D721Med (cell line): ENCODE measurements at regions not wholly inside any gene's neighbourhood (a gene's known extent, or its start where the extent isn't known, plus 50 kb on each side); places are given as distances from the start of the nearest gene placed in this dataset.

Source experiments
- DNase-seq: peaks from one replicate; pipeline ENCODE4 v3.0.0; 2011; ENCODE audit warnings: low spot score; ENCODE audit not compliant: insufficient read length
- FAIRE-seq: peaks from 2 replicates; lab custom pipeline; 2011; peaks lifted over from hg19 to GRCh38; lab: Jason Lieb, UNC
- TF ChIP-seq, protein P1 (sequence below): IDR thresholded peaks from 2 replicates; pipeline ENCODE4 v1.5.1; 2012; ENCODE audit warnings: mild to moderate bottlenecking, control low read depth; ENCODE audit not compliant: insufficient read depth; ENCODE audit errors: missing control alignments

DNA sequence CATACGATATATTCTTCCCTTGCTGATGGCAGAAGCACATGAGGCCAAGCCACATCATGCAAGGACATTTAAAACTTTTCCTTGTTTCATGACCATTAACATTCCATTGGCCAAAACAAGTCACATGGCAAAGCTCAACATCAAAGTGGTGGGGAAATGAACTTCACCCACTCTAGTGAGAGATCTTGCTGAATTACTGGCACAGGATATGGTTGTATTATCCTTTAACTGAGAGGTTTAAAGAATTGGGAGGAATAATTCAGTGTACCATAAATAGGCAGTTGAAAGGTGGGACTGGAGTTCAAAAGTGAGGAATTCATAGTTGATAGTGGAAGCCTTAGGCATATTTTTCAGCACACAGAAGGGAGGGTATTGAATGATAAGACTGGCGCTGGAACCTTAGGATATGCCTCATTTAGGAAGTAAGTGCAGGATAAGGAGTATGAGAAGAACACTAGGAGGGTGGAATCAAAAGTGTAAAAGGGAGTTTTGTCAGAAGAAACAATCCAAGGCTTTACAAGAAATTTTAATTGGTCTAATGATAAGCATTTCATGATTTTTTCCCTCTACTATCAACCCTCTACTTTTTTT lies 398.8 kb downstream of the C12orf75 start:
- TF ChIP-seq, protein P1, sequence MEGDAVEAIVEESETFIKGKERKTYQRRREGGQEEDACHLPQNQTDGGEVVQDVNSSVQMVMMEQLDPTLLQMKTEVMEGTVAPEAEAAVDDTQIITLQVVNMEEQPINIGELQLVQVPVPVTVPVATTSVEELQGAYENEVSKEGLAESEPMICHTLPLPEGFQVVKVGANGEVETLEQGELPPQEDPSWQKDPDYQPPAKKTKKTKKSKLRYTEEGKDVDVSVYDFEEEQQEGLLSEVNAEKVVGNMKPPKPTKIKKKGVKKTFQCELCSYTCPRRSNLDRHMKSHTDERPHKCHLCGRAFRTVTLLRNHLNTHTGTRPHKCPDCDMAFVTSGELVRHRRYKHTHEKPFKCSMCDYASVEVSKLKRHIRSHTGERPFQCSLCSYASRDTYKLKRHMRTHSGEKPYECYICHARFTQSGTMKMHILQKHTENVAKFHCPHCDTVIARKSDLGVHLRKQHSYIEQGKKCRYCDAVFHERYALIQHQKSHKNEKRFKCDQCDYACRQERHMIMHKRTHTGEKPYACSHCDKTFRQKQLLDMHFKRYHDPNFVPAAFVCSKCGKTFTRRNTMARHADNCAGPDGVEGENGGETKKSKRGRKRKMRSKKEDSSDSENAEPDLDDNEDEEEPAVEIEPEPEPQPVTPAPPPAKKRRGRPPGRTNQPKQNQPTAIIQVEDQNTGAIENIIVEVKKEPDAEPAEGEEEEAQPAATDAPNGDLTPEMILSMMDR = no peak
- DNase-seq (no peak), FAIRE-seq (no peak)

DNA sequence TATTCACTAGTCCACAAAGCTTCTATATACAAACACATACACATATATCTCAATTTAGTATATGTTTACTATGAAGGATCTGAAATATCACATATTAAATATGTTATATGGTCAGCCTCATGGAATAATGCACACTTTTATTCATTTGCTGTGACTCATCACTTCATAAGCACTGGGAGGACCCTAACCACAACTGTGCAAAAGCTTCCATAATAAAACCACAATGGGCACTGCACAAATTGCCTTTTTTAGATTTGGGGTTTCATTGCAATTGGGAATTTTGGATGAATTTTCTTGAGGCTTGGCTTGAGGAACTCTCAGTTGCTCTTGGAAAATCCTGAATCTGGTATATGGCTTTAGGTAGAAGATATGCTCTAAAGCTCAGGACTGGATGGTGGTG lies 399.4 kb downstream of the C12orf75 start:
- no peak for FAIRE-seq
- DNase-seq = no peak
- TF ChIP-seq, protein P1 = no peak

DNA sequence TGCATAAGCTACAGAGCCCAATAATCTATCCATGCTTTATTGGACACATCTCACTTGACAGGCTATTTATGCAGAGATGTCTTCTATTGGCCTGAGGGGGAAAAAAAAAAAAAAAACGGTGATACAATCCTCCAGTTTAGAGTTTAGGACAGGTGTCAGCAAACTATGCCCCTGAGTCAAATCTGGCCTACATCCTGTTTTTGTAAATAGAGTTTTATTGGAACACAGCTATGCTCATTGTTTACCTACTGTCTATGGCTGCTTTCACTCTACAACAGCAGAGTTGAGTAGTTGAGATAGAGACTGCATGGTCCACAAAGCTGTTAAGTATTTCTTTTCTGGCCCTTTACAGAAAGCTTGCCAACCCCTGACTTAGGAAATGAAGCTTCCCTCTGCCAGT lies 403.1 kb downstream of the C12orf75 start:
- no peak for DNase-seq
- no peak for FAIRE-seq
- TF ChIP-seq, protein P1 = no peak

DNA sequence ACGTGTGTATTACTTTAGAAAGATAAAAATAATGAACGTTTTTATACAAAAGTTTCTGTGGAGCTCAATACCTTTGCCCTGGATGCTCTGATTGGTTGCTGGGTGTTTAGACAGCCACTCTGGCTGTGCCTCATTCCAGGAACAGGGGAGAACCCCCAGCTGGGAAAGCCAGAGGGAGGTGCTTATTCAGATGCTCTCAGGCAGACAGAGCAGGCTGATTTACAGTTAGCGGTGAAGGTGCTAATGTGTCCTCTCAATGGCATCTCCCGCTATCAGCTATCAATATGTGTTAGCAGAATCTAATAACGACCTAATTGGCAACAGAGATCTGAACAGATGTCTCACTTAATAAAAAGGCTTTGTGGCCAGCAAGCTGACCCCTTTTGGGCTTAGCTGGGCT lies 402.3 kb downstream of the NUAK1 start:
- FAIRE-seq (no peak), DNase-seq (no peak)
- TF ChIP-seq, protein P1 = no peak

DNA sequence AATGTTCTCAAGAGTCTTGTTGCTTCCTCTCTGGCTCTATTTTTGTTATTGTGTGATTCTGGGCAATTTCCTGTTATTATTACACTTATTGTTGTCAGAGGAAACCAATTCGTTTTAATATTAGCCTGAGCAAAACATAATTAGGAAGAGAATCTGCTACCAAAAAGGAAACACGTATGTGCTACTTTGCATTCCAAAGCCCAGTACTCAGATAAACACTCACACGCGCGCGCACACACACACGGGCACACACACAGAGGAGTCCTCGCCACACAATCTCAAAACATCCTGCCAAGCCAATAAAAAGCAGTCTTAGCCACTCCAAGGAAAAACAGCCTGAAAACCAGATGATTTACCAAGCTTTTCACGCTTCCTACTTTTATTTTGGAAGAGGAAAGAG lies 400.7 kb downstream of the NUAK1 start:
- TF ChIP-seq, protein P1 = no peak
- no peak for FAIRE-seq
- DNase-seq = no peak

DNA sequence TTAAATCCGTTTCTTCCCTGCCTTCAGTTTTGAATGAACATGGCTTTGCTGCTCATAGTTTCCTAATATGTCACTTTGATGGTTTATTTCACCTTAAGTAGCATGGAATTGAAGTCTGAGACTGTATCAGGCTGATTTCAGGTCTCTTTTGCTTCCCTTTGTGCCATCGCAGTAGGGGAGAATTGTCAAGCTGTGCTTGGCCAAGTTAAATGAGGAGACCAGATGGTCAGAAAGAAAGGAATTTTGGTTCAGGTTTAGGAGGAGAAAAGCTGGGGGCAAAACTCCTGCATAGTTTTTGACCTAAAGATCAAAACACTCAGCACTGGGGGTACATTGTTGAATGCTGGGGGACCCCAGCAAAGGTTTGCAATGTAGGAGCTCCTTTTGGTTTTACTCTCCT lies 398.4 kb downstream of the NUAK1 start:
- TF ChIP-seq, protein P1 = no peak
- DNase-seq (no peak), FAIRE-seq (no peak)

DNA sequence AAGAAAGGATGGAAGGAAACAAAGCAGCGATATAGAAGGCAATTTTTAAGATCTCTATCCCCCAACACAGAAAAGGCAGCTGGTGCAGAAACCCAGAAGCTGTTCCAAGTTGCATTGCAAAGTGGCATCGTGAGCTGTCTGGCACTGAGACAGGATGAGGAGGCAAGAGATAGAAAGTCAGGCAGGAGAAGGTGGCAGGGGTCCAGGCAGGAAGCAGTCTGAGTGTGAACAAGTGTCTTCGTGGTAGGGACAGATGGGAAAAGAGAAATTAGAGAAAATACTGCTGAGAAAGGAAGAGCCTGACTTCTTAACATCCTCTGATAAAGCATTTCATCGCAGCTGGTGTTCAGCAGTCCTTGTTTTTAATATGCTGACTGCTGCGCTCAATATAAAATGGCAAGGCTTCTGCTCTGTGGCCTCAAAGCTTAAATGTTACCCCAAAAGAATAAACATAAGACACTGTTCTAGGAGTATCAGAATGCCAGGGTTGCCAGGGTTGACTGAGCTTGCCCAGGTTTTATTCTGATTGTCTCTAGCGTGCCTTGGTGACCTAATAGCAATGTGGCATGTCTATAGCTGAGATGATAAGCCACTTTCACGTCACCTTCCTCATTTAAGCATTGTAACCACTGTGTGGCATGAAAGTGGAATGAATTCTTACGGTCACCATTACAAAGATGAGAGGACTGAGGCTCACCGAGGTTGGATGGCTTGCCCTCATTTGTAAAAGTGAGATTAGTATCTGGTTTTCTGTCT lies 397.6 kb downstream of the NUAK1 start:
- TF ChIP-seq, protein P1 = no peak
- DNase-seq (no peak), FAIRE-seq (no peak)
